GM10266 (cell line): ENCODE measurements at regions not wholly inside any gene's neighbourhood (a gene's known extent, or its start where the extent isn't known, plus 50 kb on each side); places are given as distances from the start of the nearest gene placed in this dataset.

Experiments used
- DNase-seq: peaks from one replicate; pipeline ENCODE4 v3.0.0; 2012; ENCODE audit errors: extremely low spot score
- TF ChIP-seq, protein P1 (sequence below): IDR thresholded peaks from 2 replicates; pipeline ENCODE4 v1.5.1; 2012; ENCODE audit warnings: mild to moderate bottlenecking, low read depth; ENCODE audit not compliant: control insufficient read depth, insufficient read depth; ENCODE audit errors: missing control alignments

GRCh38 chr12:30046376-30046775, 262.6 kb upstream of the TMTC1 start:
- TF ChIP-seq, protein P1, sequence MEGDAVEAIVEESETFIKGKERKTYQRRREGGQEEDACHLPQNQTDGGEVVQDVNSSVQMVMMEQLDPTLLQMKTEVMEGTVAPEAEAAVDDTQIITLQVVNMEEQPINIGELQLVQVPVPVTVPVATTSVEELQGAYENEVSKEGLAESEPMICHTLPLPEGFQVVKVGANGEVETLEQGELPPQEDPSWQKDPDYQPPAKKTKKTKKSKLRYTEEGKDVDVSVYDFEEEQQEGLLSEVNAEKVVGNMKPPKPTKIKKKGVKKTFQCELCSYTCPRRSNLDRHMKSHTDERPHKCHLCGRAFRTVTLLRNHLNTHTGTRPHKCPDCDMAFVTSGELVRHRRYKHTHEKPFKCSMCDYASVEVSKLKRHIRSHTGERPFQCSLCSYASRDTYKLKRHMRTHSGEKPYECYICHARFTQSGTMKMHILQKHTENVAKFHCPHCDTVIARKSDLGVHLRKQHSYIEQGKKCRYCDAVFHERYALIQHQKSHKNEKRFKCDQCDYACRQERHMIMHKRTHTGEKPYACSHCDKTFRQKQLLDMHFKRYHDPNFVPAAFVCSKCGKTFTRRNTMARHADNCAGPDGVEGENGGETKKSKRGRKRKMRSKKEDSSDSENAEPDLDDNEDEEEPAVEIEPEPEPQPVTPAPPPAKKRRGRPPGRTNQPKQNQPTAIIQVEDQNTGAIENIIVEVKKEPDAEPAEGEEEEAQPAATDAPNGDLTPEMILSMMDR = no peak
- no peak for DNase-seq

DNA sequence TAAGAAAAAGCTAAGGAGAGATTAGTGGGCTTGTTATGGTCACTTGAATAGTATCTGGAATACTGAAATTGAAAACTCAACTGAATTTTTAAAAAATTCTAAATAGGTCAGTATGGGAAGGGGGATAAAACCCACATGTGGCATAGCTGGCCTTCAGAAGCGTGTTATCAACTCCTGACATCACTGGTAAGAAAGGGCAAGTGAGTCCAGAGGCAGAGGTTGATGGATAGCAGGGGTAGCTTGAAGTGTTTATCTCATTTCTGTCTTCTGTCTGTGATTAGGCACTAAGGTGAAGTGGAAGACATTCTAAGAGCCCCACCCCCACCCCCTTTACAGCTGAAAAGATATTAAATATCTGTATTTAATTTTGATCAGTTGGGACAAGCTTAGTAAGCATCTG, 261.4 kb upstream of the TMTC1 start:
- no peak for DNase-seq
- TF ChIP-seq, protein P1 = no peak

DNA sequence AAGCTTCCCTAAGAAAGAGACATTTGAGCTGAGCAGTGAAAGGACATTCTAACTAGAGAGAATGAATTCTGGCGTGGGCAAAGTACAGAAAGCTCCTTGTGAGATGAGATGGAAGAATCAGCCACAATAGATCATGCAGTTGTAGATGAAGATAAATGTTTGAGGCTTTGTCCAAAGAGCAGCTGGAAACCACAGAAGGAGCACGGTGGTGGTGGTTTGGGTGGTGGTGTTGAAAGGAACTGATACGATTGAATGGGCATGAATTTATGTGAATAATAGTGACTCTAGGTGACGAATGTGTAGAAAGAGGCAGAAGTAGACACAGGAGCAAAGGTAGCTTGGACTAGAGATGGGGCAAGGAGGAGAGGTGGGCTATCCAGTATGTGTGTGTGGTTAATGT, 260.5 kb upstream of the TMTC1 start:
- no peak for DNase-seq
- TF ChIP-seq, protein P1 = no peak

DNA sequence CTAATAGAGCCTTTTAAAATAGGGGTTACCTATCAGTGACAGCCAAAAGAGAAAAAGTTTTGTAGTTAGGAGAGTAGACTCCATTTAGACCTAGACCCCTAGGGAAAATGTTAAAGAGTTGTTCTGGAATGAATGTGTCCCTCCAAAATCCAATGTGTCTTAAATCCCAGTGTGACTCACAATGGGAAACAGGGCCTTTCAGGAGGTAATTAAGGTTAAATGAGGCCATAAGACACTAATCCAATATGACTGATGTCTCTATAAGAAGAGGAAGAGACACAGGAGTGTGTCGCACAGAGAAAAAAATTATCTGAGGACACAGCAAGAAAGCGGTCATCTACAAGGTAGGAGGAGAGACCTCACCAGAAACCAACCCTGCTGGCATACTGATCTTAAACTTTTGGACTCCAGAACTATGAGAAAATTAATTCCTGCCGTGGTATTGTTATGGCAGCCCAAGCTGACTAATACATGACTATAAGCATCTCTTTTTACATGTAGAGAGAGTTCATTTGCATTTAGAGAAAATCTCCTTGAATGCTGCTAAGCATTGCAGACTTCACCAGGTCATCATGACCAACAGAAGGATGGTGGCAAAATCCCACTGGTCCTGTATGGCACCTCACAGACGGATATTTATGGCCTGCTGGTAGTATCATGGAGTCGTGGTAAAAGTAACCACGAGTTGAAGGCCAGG, 259.6 kb upstream of the TMTC1 start:
- TF ChIP-seq, protein P1 = no peak
- no peak for DNase-seq

- TF ChIP-seq, protein P1 = no peak
- no peak for DNase-seq
Observed at GRCh38 chr12:30041096-30041495, 257.4 kb upstream of the TMTC1 start.

DNA sequence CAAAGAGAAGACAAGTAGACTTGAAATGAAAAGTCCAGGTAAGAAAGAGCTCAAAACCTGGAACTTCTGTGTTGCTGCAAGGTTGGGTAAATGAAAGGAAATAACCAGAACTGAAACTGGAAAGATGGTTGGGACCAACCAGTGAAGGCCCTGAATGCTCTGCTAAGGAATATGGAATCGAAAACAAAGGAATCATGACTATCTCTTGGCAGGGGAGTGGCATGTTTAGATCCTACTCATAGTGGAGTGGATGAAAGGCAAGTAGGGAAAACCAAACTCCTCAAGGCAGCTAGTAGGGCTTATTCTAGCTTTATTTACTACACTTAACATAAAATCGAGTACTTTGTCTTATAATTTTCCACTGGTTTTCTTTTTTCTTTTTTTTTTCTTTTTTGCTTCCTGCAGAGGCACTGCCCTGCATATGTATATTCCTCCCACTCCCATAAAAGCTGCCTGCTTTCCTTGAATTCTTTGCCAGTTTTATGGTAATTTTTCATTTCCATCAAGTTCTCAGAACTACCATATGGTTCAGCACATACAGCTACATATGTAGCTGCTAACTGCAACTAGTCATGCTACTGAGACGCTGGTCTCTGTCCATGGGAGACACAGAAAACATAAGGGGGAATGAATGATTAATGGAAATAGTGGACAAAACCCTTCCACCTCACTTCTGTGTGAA, 247.1 kb upstream of the TMTC1 start:
- no peak for DNase-seq
- TF ChIP-seq, protein P1 = no peak

GRCh38 chr12:30026621-30027234, 243.0 kb upstream of the TMTC1 start:
- TF ChIP-seq, protein P1 = no peak
- no peak for DNase-seq
